ENCODE measurements at regions not wholly inside any gene's neighbourhood (a gene's known extent, or its start where the extent isn't known, plus 50 kb on each side); places are given as distances from the start of the nearest gene placed in this dataset.

DNA sequence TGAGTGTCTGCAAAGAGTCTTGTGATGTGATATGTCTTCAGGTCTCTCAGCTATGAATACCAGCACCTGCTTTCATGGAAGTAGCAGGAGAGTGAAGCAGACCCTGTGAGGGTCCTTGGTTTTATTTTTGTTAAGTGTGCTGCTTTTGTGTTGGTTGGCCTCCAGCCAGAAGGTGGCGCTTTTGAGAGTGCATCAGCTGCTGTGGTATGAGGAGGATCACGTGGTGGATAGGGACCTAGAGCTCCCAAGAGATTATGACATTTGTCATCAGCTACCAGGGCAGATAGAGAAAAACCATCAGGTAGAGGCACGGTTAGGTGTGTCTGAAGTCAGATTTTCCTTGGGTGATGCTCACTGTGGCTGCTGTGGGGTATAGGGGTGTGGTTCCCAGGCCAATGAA is 1232.1 kb downstream of the MRPL39 start:
- TF ChIP-seq, protein P1, sequence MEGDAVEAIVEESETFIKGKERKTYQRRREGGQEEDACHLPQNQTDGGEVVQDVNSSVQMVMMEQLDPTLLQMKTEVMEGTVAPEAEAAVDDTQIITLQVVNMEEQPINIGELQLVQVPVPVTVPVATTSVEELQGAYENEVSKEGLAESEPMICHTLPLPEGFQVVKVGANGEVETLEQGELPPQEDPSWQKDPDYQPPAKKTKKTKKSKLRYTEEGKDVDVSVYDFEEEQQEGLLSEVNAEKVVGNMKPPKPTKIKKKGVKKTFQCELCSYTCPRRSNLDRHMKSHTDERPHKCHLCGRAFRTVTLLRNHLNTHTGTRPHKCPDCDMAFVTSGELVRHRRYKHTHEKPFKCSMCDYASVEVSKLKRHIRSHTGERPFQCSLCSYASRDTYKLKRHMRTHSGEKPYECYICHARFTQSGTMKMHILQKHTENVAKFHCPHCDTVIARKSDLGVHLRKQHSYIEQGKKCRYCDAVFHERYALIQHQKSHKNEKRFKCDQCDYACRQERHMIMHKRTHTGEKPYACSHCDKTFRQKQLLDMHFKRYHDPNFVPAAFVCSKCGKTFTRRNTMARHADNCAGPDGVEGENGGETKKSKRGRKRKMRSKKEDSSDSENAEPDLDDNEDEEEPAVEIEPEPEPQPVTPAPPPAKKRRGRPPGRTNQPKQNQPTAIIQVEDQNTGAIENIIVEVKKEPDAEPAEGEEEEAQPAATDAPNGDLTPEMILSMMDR (IDR thresholded peaks at IDR 0.05), result no peak
- TF ChIP-seq POLR2A (IDR thresholded peaks at IDR 0.05; ENCODE audit: low read length) (no peak), USF2 (IDR thresholded peaks at IDR 0.05) (no peak), MAFK (IDR thresholded peaks at IDR 0.05; ENCODE audit: partially characterized antibody) (no peak), EP300 (IDR thresholded peaks at IDR 0.05) (no peak), KDM1A (IDR thresholded peaks at IDR 0.05; ENCODE audit: low read depth) (no peak), MYC (IDR thresholded peaks at IDR 0.05; ENCODE audit: borderline replicate concordance, low read length) (no peak), CHD2 (IDR thresholded peaks at IDR 0.05; ENCODE audit: low read length, partially characterized antibody) (no peak), RCOR1 (IDR thresholded peaks at IDR 0.05; ENCODE audit: low read depth, low read length) (no peak), EHMT2 (IDR thresholded peaks at IDR 0.05; ENCODE audit: low read depth) (no peak)
- TF ChIP-seq, protein P2, sequence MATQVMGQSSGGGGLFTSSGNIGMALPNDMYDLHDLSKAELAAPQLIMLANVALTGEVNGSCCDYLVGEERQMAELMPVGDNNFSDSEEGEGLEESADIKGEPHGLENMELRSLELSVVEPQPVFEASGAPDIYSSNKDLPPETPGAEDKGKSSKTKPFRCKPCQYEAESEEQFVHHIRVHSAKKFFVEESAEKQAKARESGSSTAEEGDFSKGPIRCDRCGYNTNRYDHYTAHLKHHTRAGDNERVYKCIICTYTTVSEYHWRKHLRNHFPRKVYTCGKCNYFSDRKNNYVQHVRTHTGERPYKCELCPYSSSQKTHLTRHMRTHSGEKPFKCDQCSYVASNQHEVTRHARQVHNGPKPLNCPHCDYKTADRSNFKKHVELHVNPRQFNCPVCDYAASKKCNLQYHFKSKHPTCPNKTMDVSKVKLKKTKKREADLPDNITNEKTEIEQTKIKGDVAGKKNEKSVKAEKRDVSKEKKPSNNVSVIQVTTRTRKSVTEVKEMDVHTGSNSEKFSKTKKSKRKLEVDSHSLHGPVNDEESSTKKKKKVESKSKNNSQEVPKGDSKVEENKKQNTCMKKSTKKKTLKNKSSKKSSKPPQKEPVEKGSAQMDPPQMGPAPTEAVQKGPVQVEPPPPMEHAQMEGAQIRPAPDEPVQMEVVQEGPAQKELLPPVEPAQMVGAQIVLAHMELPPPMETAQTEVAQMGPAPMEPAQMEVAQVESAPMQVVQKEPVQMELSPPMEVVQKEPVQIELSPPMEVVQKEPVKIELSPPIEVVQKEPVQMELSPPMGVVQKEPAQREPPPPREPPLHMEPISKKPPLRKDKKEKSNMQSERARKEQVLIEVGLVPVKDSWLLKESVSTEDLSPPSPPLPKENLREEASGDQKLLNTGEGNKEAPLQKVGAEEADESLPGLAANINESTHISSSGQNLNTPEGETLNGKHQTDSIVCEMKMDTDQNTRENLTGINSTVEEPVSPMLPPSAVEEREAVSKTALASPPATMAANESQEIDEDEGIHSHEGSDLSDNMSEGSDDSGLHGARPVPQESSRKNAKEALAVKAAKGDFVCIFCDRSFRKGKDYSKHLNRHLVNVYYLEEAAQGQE (IDR thresholded peaks at IDR 0.05), result no peak

Measured in A549 (cell line).